NCI-H526 (cell line): ENCODE measurements at regions not wholly inside any gene's neighbourhood (a gene's known extent, or its start where the extent isn't known, plus 50 kb on each side); places are given as distances from the start of the nearest gene placed in this dataset.

Source experiments
- DNase-seq, 2 experiments: peaks; one replicate each; lab custom pipeline; 2025; lab: John Stamatoyannopoulos, UW

- no peak for DNase-seq
These were observed 508.0 kb downstream of the AACS start for GRCh38 chr12:125573271-125573670.

- no peak for DNase-seq
These were observed 512.1 kb downstream of the AACS start for GRCh38 chr12:125577334-125577733.

- no peak for DNase-seq
These were observed 514.7 kb downstream of the AACS start for GRCh38 chr12:125579916-125580315.

- DNase-seq = no peak
These were observed 517.8 kb downstream of the AACS start for GRCh38 chr12:125583071-125583470.

GRCh38 chr12:125586441-125586840, 521.2 kb downstream of the AACS start:
- DNase-seq = no peak

GRCh38 chr12:125593269-125593668, 528.0 kb downstream of the AACS start:
- DNase-seq = no peak

GRCh38 chr12:125604976-125605375, 539.7 kb downstream of the AACS start:
- no peak for DNase-seq

GRCh38 chr12:125606312-125606711, 541.1 kb downstream of the AACS start:
- no peak for DNase-seq

- no peak for DNase-seq
These were observed 545.1 kb downstream of the AACS start for GRCh38 chr12:125610292-125610691.

GRCh38 chr12:125610971-125611370, 545.7 kb downstream of the AACS start:
- DNase-seq = no peak

GRCh38 chr12:125614058-125614457, 548.8 kb downstream of the AACS start:
- no peak for DNase-seq

- DNase-seq = no peak
These were observed 554.5 kb downstream of the AACS start for GRCh38 chr12:125619723-125620122.

GRCh38 chr12:125633686-125634085, 568.5 kb downstream of the AACS start:
- no peak for DNase-seq

- DNase-seq = no peak
These were observed 569.6 kb downstream of the AACS start for GRCh38 chr12:125634813-125635212.

- no peak for DNase-seq
These were observed 574.6 kb downstream of the AACS start for GRCh38 chr12:125639826-125640225.

- DNase-seq = no peak
These were observed 577.8 kb downstream of the AACS start for GRCh38 chr12:125643055-125643454.

- DNase-seq = no peak
These were observed 580.5 kb downstream of the AACS start for GRCh38 chr12:125645724-125646123.

GRCh38 chr12:125650587-125650986, 585.4 kb downstream of the AACS start:
- no peak for DNase-seq

- DNase-seq = no peak
These were observed 586.4 kb downstream of the AACS start for GRCh38 chr12:125651625-125652024.

GRCh38 chr12:125652681-125653080, 587.4 kb downstream of the AACS start:
- no peak for DNase-seq

- DNase-seq = no peak
These were observed 592.4 kb downstream of the AACS start for GRCh38 chr12:125657681-125658080.

- DNase-seq = no peak
These were observed 609.5 kb downstream of the AACS start for GRCh38 chr12:125674554-125675338.

- DNase-seq = no peak
These were observed 611.1 kb downstream of the AACS start for GRCh38 chr12:125676366-125676765.

- DNase-seq = no peak
These were observed 612.6 kb downstream of the AACS start for GRCh38 chr12:125677829-125678228.
